Activated naive CD4-positive, alpha-beta T cell treated with anti-CD3 and anti-CD28 coated beads, Interleukin-2, amount 10 ng/mL, durations not matched to agents 7 days and 5 days (primary cell): ENCODE measurements at regions not wholly inside any gene's neighbourhood (a gene's known extent, or its start where the extent isn't known, plus 50 kb on each side); places are given as distances from the start of the nearest gene placed in this dataset.

Experiments used
- CTCF ChIA-PET: fragments of 350-600 bp; sonication (Branson Sonifier 250); formaldehyde crosslinking; loops from one replicate; lab custom pipeline; 2021; ENCODE audit warnings: antibody characterized with exemption; lab: Charles Lee
- DNase-seq: peaks from one replicate; pipeline ENCODE4 v3.0.0-alpha.2; 2020
- H3K27ac Mint-ChIP-seq: one replicate; pipeline ENCODE4 v1.8.0; 2021; ENCODE audit warnings: mild to moderate bottlenecking, moderate library complexity, mixed read lengths
- H3K27me3 Mint-ChIP-seq: one replicate; pipeline ENCODE4 v1.8.0; 2021; ENCODE audit warnings: mild to moderate bottlenecking, mixed read lengths
- H3K36me3 Mint-ChIP-seq: one replicate; pipeline ENCODE4 v1.8.0; 2021; ENCODE audit warnings: mixed read lengths
- H3K4me1 Mint-ChIP-seq: one replicate; pipeline ENCODE4 v1.8.0; 2021; ENCODE audit warnings: mixed read lengths
- H3K4me3 Mint-ChIP-seq: one replicate; pipeline ENCODE4 v1.8.0; 2021; ENCODE audit warnings: mild to moderate bottlenecking, moderate library complexity, mixed read lengths
- H3K9me3 Mint-ChIP-seq: one replicate; pipeline ENCODE4 v1.8.0; 2021; ENCODE audit warnings: mixed read lengths

- CTCF ChIA-PET, result no interaction called here
- H3K27ac Mint-ChIP-seq, result no peak overlapping the region
These were observed 745.9 kb downstream of the GALR1 start for GRCh38 chr18:77995593-77995992.

DNA sequence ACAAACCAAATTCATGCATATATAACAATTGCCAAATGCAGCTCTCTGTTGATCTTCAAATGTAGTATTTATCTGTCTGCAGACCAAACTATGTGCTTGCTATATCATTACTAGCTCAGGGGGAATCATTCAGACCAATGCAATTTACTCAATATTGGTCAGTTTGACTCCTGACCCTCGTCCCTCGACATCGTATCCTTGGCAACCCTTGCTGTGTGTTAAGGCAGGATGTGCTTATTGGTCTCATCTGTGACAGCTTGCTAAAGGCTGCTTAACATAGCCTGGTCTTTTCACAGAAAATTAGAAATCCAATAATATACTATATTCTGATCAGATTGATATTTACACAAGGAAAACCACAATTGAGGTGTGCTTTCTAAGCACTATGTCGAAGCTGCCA, 747.1 kb downstream of the GALR1 start:
- CTCF ChIA-PET, result no interaction called here
- Mint-ChIP-seq H3K4me3 (no peak overlapping the region), H3K9me3 (peaks cover 11% of the 10 kb centered on the region), H3K4me1 (no peaks in the 10 kb centered on the region), H3K27me3 (no peaks in the 10 kb centered on the region), H3K36me3 (no peaks in the 10 kb centered on the region), H3K27ac (no peak overlapping the region)
- no peak for DNase-seq

More at GRCh38 chr18:77995593-77995992, 745.9 kb downstream of the GALR1 start:
- Mint-ChIP-seq H3K27me3 (no peaks in the 10 kb centered on the region), H3K4me3 (no peak overlapping the region), H3K9me3 (peaks cover 13% of the 10 kb centered on the region), H3K36me3 (no peaks in the 10 kb centered on the region), H3K4me1 (no peaks in the 10 kb centered on the region)
- no peak for DNase-seq

- Mint-ChIP-seq H3K27me3 (peaks cover 5% of the 10 kb centered on the region), H3K4me1 (no peaks in the 10 kb centered on the region), H3K9me3 (no peaks in the 10 kb centered on the region), H3K36me3 (no peaks in the 10 kb centered on the region), H3K27ac (no peak overlapping the region), H3K4me3 (no peak overlapping the region)
- no peak for DNase-seq
- CTCF ChIA-PET, result no interaction called here
These were observed 752.2 kb downstream of the GALR1 start for GRCh38 chr18:78001811-78002210.

DNA sequence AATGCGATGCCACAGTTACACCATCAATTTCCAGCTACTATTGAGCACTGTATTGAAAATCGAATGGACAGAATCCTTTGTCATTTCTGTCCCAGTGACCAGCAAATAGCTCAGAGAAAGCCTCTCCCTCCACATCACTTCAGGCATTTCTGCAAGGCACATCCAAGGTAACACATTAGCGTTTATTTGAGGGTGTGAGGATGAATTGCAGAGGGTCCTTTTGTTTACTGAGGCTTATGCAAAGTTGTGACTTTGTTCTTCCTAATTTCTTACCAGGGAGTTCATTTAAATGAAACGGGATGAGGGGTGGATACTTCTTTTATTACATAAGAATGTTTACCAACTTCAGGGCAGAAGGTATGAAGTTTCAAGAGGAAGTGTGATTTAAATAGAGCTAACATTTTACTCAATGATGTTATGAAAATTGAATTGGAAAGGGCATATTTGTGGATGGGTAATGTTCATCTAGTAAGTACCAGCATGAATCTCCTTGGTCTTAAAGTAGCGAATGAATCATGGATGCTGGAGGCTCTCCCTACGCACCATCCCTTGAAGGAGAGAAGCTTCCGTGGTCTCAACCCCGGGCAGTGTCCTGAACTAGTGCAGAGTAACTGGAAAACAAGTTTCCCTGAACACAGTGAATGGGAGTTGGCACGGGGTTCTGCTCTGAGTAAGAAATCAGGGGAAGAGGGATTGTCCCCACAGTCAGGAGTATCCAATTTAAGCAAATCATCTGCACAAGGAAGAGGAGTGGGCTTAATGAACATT, 756.5 kb downstream of the GALR1 start:
- Mint-ChIP-seq H3K9me3 (peaks cover 9% of the 10 kb centered on the region), H3K27ac (no peak overlapping the region), H3K4me3 (no peak overlapping the region), H3K4me1 (no peaks in the 10 kb centered on the region), H3K27me3 (peaks cover 5% of the 10 kb centered on the region), H3K36me3 (no peaks in the 10 kb centered on the region)
- DNase-seq, result no peak
- CTCF ChIA-PET, result no interaction called here

DNA sequence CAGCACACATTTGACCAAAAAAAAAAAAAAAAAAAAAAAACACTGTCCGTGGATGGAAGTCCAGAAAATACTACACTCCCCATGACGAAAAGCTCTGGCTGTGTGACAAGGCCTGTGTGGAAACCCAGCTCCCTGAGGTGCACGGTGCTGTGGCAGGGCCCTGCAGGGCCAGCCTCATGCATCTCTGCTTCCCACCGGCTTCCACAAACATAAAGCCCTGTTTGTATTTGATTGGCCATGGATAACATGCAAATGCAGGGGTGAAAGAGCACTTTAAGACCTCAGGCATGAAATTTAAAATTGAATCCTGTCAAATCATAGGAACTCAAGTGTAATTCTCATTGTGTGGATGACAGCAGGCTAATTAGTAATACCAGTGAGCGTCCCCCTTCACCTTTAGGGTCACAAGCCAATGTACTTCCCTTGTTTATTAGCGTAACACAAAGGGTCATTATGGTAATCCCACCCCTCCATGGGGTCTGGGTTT, 757.2 kb downstream of the GALR1 start:
- Mint-ChIP-seq H3K27me3 (peaks cover 5% of the 10 kb centered on the region), H3K27ac (no peak overlapping the region), H3K4me3 (no peak overlapping the region), H3K9me3 (peaks cover 9% of the 10 kb centered on the region), H3K36me3 (no peaks in the 10 kb centered on the region), H3K4me1 (no peaks in the 10 kb centered on the region)
- CTCF ChIA-PET, result no interaction called here
- DNase-seq, result no peak

DNA sequence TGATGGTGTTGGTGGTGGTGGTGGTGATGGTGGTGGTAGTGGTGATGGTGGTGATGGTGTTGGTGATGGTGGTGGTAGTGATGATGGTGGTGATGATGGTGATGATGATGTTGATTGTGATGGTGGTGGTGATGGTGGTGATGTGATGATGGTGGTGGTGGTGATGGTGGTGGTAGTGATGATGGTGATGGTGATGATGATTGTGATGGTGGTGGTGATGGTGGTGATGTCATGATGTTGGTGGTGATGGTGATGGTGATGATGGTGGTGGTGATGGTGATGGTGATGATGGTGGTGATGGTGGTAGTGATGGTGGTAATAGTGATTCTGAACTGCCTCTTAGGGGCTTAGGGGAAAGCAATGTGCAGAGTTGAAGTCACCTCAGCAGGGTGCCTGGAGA, 760.7 kb downstream of the GALR1 start:
- DNase-seq, result no peak
- no peak overlapping the region for H3K27ac Mint-ChIP-seq
- peaks cover 5% of the 10 kb centered on the region for H3K27me3 Mint-ChIP-seq
- no peak overlapping the region for H3K4me3 Mint-ChIP-seq
- H3K36me3 Mint-ChIP-seq, result no peaks in the 10 kb centered on the region
- CTCF ChIA-PET, result no interaction called here
- peaks cover 12% of the 10 kb centered on the region for H3K9me3 Mint-ChIP-seq
- H3K4me1 Mint-ChIP-seq, result no peaks in the 10 kb centered on the region

GRCh38 chr18:78017869-78018268, 768.2 kb downstream of the GALR1 start:
- peaks cover 1% of the 10 kb centered on the region for H3K9me3 Mint-ChIP-seq
- H3K4me1 Mint-ChIP-seq, result no peaks in the 10 kb centered on the region
- CTCF ChIA-PET, result no interaction called here
- H3K4me3 Mint-ChIP-seq, result no peak overlapping the region
- no peaks in the 10 kb centered on the region for H3K36me3 Mint-ChIP-seq
- no peak for DNase-seq
- H3K27me3 Mint-ChIP-seq, result no peaks in the 10 kb centered on the region
- no peak overlapping the region for H3K27ac Mint-ChIP-seq

DNA sequence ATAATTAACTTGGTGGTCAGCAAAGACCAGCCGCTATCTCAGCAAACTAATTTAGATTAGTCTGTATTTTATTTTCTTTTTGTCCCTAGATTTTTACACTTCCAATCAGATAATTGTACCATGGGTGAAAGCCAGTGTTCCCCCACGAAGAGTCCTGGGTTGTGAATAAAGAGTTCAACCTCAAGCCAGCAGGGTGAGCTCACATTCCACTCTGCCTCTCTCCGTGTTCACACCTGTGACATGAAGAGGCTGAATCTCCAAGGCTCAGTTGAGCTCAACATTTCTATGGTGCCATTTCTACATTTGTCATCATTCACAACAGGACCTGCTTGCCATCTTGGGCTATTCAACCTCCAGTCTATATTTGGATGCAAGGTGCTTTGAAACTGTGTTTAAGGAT, 771.5 kb downstream of the GALR1 start:
- CTCF ChIA-PET, result no interaction called here

GRCh38 chr18:78031589-78031988, 781.9 kb downstream of the GALR1 start:
- no peak overlapping the region for H3K4me3 Mint-ChIP-seq
- H3K4me1 Mint-ChIP-seq, result no peaks in the 10 kb centered on the region
- H3K9me3 Mint-ChIP-seq, result peaks cover 8% of the 10 kb centered on the region
- CTCF ChIA-PET, result no interaction called here
- no peaks in the 10 kb centered on the region for H3K27me3 Mint-ChIP-seq
- no peak overlapping the region for H3K27ac Mint-ChIP-seq
- no peak for DNase-seq
- no peaks in the 10 kb centered on the region for H3K36me3 Mint-ChIP-seq

More for the DNA sequence above, 771.5 kb downstream of the GALR1 start:
- Mint-ChIP-seq H3K9me3 (no peaks in the 10 kb centered on the region), H3K4me1 (no peaks in the 10 kb centered on the region), H3K27ac (no peak overlapping the region), H3K36me3 (no peaks in the 10 kb centered on the region), H3K27me3 (no peaks in the 10 kb centered on the region), H3K4me3 (no peak overlapping the region)
- no peak for DNase-seq

- no peak for DNase-seq
- no peaks in the 10 kb centered on the region for H3K4me1 Mint-ChIP-seq
- H3K27me3 Mint-ChIP-seq, result no peaks in the 10 kb centered on the region
- H3K4me3 Mint-ChIP-seq, result no peak overlapping the region
- H3K9me3 Mint-ChIP-seq, result peaks cover 8% of the 10 kb centered on the region
- no peaks in the 10 kb centered on the region for H3K36me3 Mint-ChIP-seq
- H3K27ac Mint-ChIP-seq, result no peak overlapping the region
- CTCF ChIA-PET, result no interaction called here
These were observed 782.3 kb downstream of the GALR1 start for GRCh38 chr18:78031991-78032390.

- no peak for DNase-seq
- CTCF ChIA-PET, result no interaction called here
- Mint-ChIP-seq H3K4me3 (no peak overlapping the region), H3K9me3 (peaks cover 8% of the 10 kb centered on the region), H3K4me1 (no peaks in the 10 kb centered on the region), H3K27ac (no peak overlapping the region), H3K27me3 (no peaks in the 10 kb centered on the region), H3K36me3 (no peaks in the 10 kb centered on the region)
These were observed 782.9 kb downstream of the GALR1 start for GRCh38 chr18:78032574-78032973.

GRCh38 chr18:78034755-78035154, 785.1 kb downstream of the GALR1 start:
- Mint-ChIP-seq H3K9me3 (peaks cover 8% of the 10 kb centered on the region), H3K4me3 (no peak overlapping the region), H3K4me1 (no peaks in the 10 kb centered on the region), H3K27me3 (no peaks in the 10 kb centered on the region), H3K36me3 (no peaks in the 10 kb centered on the region), H3K27ac (no peak overlapping the region)
- no peak for DNase-seq
- CTCF ChIA-PET, result no interaction called here

DNA sequence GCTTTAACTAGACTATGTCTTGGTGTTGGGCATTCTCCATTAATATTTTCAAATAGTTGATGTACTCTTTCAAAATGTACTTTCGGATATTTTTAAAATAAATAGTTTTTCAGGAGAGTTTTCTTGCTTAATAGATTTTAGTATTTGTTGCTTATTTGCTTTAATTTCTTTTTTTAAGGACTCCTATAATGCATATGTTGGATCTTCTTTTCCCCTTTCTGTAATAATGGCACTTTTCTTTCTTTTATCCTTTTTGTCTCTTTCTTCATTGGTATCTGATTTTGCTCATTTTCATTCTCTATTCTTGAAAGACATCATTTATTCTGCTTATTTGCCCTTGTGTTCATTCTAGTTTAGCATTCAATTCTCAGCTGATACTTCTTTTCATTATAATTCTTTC, 791.6 kb downstream of the GALR1 start:
- H3K27ac Mint-ChIP-seq, result no peak overlapping the region
- H3K4me1 Mint-ChIP-seq, result no peaks in the 10 kb centered on the region

GRCh38 chr18:78046631-78047030, 797.0 kb downstream of the GALR1 start:
- CTCF ChIA-PET, result no interaction called here
- H3K9me3 Mint-ChIP-seq, result peaks cover 16% of the 10 kb centered on the region
- H3K4me1 Mint-ChIP-seq, result no peaks in the 10 kb centered on the region
- H3K36me3 Mint-ChIP-seq, result no peaks in the 10 kb centered on the region
- no peak for DNase-seq
- H3K27ac Mint-ChIP-seq, result no peak overlapping the region
- no peak overlapping the region for H3K4me3 Mint-ChIP-seq
- H3K27me3 Mint-ChIP-seq, result no peaks in the 10 kb centered on the region

More for the DNA sequence above, 791.6 kb downstream of the GALR1 start:
- Mint-ChIP-seq H3K36me3 (no peaks in the 10 kb centered on the region), H3K27me3 (no peaks in the 10 kb centered on the region), H3K9me3 (peaks cover 20% of the 10 kb centered on the region), H3K4me3 (no peak overlapping the region)
- CTCF ChIA-PET, result no interaction called here
- no peak for DNase-seq

GRCh38 chr18:78049281-78049680, 799.6 kb downstream of the GALR1 start:
- Mint-ChIP-seq H3K27ac (no peak overlapping the region), H3K4me1 (no peaks in the 10 kb centered on the region), H3K36me3 (no peaks in the 10 kb centered on the region), H3K27me3 (no peaks in the 10 kb centered on the region), H3K9me3 (no peaks in the 10 kb centered on the region), H3K4me3 (no peak overlapping the region)
- CTCF ChIA-PET, result no interaction called here
- DNase-seq, result no peak
